H1 (cell line): ENCODE measurements at regions not wholly inside any gene's neighbourhood (a gene's known extent, or its start where the extent isn't known, plus 50 kb on each side); places are given as distances from the start of the nearest gene placed in this dataset.

Experiments
- CTCF ChIA-PET: fragments of 300-600 bp; sonication (Branson Sonifier 250); formaldehyde crosslinking; loops from one replicate; lab custom pipeline; 2021; ENCODE audit not compliant: partially characterized antibody; lab: Charles Lee
- POLR2A ChIA-PET: fragments of 300-600 bp; sonication (Branson Sonifier 250); formaldehyde crosslinking; loops from one replicate; lab custom pipeline; 2021; ENCODE audit warnings: inconsistent platforms; ENCODE audit not compliant: partially characterized antibody; lab: Charles Lee
- DNase-seq, 2 experiments: peaks; one replicate each; pipeline versions ENCODE4 v3.0.0 to v3.0.0-alpha.2; 2010 to 2022; ENCODE audit warnings: low spot score in 2 of 2, low read depth in 1 of 2, mixed read lengths in 1 of 2
- FAIRE-seq: peaks from 2 replicates; lab custom pipeline; 2011; peaks lifted over from hg19 to GRCh38; lab: Jason Lieb, UNC
- H2AFZ ChIP-seq: 2 replicates; pipeline ENCODE4 v1.8.1; 2012; ENCODE audit warnings: low read length, inconsistent platforms
- H2AK5ac ChIP-seq: 2 replicates; pipeline ENCODE4 v1.6.1; 2013; ENCODE audit warnings: low read depth, low read length
- H2BK120ac ChIP-seq: replicated peaks from 2 replicates; pipeline ENCODE3; 2013; ENCODE audit warnings: low read depth, low read length, inconsistent platforms
- H2BK12ac ChIP-seq: 2 replicates; pipeline ENCODE4 v1.6.1; 2013; ENCODE audit warnings: low read depth, low read length
- H2BK15ac ChIP-seq: 2 replicates; pipeline ENCODE4 v1.6.1; 2013; ENCODE audit warnings: low read length
- H2BK20ac ChIP-seq: 2 replicates; pipeline ENCODE4 v1.6.1; 2013; ENCODE audit warnings: low read length
- H2BK5ac ChIP-seq: 2 replicates; pipeline ENCODE4 v1.6.1; 2013; ENCODE audit warnings: low read depth, low read length
- H3K14ac ChIP-seq: 2 replicates; pipeline ENCODE4 v1.6.1; 2013; ENCODE audit warnings: inconsistent platforms; ENCODE audit not compliant: insufficient read length
- H3K18ac ChIP-seq: 2 replicates; pipeline ENCODE4 v1.6.1; 2013; ENCODE audit warnings: low read length; ENCODE audit errors: extremely low read depth
- H3K23ac ChIP-seq: 2 replicates; pipeline ENCODE4 v1.6.1; 2013; ENCODE audit warnings: inconsistent platforms; ENCODE audit not compliant: insufficient read length
- H3K23me2 ChIP-seq: 2 replicates; pipeline ENCODE4 v1.6.1; 2013; ENCODE audit warnings: low read depth, low read length
- H3K27ac ChIP-seq: 2 replicates; pipeline ENCODE4 v1.6.1; 2011; ENCODE audit warnings: low read depth, low read length, inconsistent platforms
- H3K27me3 ChIP-seq, 4 experiments: replicated peaks in 1 of 4; 1 replicate in 1 of 4; 2 replicates in 3 of 4; pipeline versions ENCODE4 v1.6.1 to v1.8.1; 2011 to 2013; ENCODE audit warnings: low read length in 3 of 4, mild to moderate bottlenecking in 3 of 4, inconsistent platforms in 2 of 4, mixed read lengths in 2 of 4, moderate library complexity in 1 of 4; ENCODE audit not compliant: control insufficient read depth in 3 of 4, insufficient read depth in 3 of 4; ENCODE audit errors: extremely low read depth in 1 of 4
- H3K36me3 ChIP-seq, 4 experiments: 2 replicates each; pipeline versions ENCODE4 v1.6.1 to v1.8.1; 2011 to 2013; ENCODE audit warnings: mild to moderate bottlenecking in 4 of 4, low read length in 3 of 4, moderate library complexity in 2 of 4, control low read depth in 1 of 4, inconsistent platforms in 1 of 4; ENCODE audit not compliant: insufficient read depth in 4 of 4, control insufficient read depth in 2 of 4
- H3K4ac ChIP-seq: replicated peaks from 2 replicates; pipeline ENCODE3; 2013; ENCODE audit warnings: low read length, low read depth, mixed read lengths, inconsistent platforms; ENCODE audit not compliant: insufficient read length
- H3K4me1 ChIP-seq, 4 experiments: replicated peaks in 1 of 4; 1 replicate in 1 of 4; 2 replicates in 3 of 4; pipeline versions ENCODE4 v1.6.1 to v1.8.1; 2011 to 2013; ENCODE audit warnings: low read length in 3 of 4, inconsistent platforms in 2 of 4, mixed read lengths in 1 of 4; ENCODE audit not compliant: insufficient read depth in 4 of 4, control insufficient read depth in 3 of 4
- H3K4me2 ChIP-seq, 2 experiments: 2 replicates each; pipeline versions ENCODE4 v1.6.1 to v1.8.1; 2011 to 2013; ENCODE audit warnings: low read depth in 2 of 2, low read length in 2 of 2, control low read depth in 1 of 2, inconsistent platforms in 1 of 2, mild to moderate bottlenecking in 1 of 2; ENCODE audit not compliant: insufficient read depth in 1 of 2
- H3K4me3 ChIP-seq, 4 experiments: fragments of 200-600, 300-600 bp in 1 of 4; sonication (generic), shearing (Covaris generic), sonication (Bioruptor Twin) in 1 of 4; 2 replicates each; pipeline versions ENCODE4 v1.5.1 to v1.8.1; 2011 to 2016; ENCODE audit warnings: low read length in 4 of 4, low read depth in 3 of 4, control low read depth in 2 of 4, inconsistent platforms in 2 of 4, mild to moderate bottlenecking in 2 of 4, mixed read lengths in 1 of 4, moderate library complexity in 1 of 4; ENCODE audit not compliant: insufficient read depth in 2 of 4; ENCODE audit errors: extremely low read depth in 1 of 4
- H3K56ac ChIP-seq: replicated peaks from 2 replicates; pipeline ENCODE3; 2013; ENCODE audit warnings: low read depth, mild to moderate bottlenecking, mixed read lengths, low read length, inconsistent platforms; ENCODE audit not compliant: insufficient read length
- H3K79me1 ChIP-seq: 2 replicates; pipeline ENCODE4 v1.6.1; 2013; ENCODE audit warnings: low read depth, low read length, control low read depth
- H3K79me2 ChIP-seq, 2 experiments: 2 replicates each; pipeline versions ENCODE4 v1.6.1 to v1.8.1; 2012 to 2013; ENCODE audit warnings: low read length in 2 of 2, mild to moderate bottlenecking in 2 of 2, inconsistent platforms in 1 of 2; ENCODE audit not compliant: insufficient read depth in 2 of 2, control insufficient read depth in 1 of 2
- H3K9ac ChIP-seq, 4 experiments: replicated peaks in 1 of 4; 1 replicate in 1 of 4; 2 replicates in 3 of 4; pipeline versions ENCODE4 v1.6.1 to v1.8.1; 2011 to 2013; ENCODE audit warnings: low read depth in 3 of 4, low read length in 3 of 4, control low read depth in 2 of 4, mild to moderate bottlenecking in 2 of 4, moderate library complexity in 2 of 4, inconsistent platforms in 1 of 4; ENCODE audit errors: extremely low read depth in 1 of 4
- H3K9me3 ChIP-seq, 2 experiments: 2 replicates each; pipeline versions ENCODE4 v1.6.1 to v1.8.1; 2012 to 2013; ENCODE audit warnings: mild to moderate bottlenecking in 2 of 2, moderate library complexity in 2 of 2, control low read depth in 1 of 2, inconsistent platforms in 1 of 2, low read depth in 1 of 2, low read length in 1 of 2, mixed read lengths in 1 of 2; ENCODE audit not compliant: insufficient read depth in 2 of 2
- H4K20me1 ChIP-seq, 2 experiments: replicated peaks in 1 of 2; 2 replicates each; pipeline versions ENCODE3 to v1.8.1; 2011 to 2013; ENCODE audit warnings: inconsistent platforms in 2 of 2, low read length in 2 of 2, mild to moderate bottlenecking in 1 of 2; ENCODE audit not compliant: insufficient read depth in 2 of 2, control insufficient read depth in 1 of 2
- H4K5ac ChIP-seq: 2 replicates; pipeline ENCODE4 v1.6.1; 2013; ENCODE audit warnings: low read length, low read depth, mixed read lengths, inconsistent platforms; ENCODE audit not compliant: insufficient read length
- H4K8ac ChIP-seq: 2 replicates; pipeline ENCODE4 v1.8.0; 2013; ENCODE audit warnings: mild to moderate bottlenecking, moderate library complexity, low read length, inconsistent platforms; ENCODE audit not compliant: insufficient read depth; ENCODE audit errors: extremely low read depth
- H4K91ac ChIP-seq: replicated peaks from 2 replicates; pipeline ENCODE3; 2013; ENCODE audit warnings: low read length, mixed read lengths, inconsistent platforms; ENCODE audit not compliant: insufficient read length
- BRCA1 ChIP-seq: IDR thresholded peaks from 2 replicates; pipeline ENCODE4 v1.6.1; 2012; ENCODE audit warnings: low read depth, low read length, improper control_type of control experiment
- HDAC2 ChIP-seq, 2 experiments: fragments of 300-600 bp in 1 of 2; sonication (generic) in 1 of 2; IDR thresholded peaks; 2 replicates each; pipeline ENCODE4 v1.6.1; 2011 to 2012; ENCODE audit warnings: low read depth in 2 of 2, low read length in 2 of 2, mild to moderate bottlenecking in 2 of 2, moderate library complexity in 2 of 2, borderline replicate concordance in 1 of 2, inconsistent platforms in 1 of 2
- SIRT6 ChIP-seq: IDR thresholded peaks from one replicate; pipeline ENCODE4 v1.7.1; 2012; ENCODE audit warnings: low read length, inconsistent platforms
- WGBS, 2 experiments: shearing (Covaris generic) in 1 of 2; methylation state at CpG; one replicate each; pipeline versions ENCODE4 v1.1.6 to v1.1.7; 2013 to 2015; ENCODE audit warnings: low lambda C conversion rate in 2 of 2, mixed read lengths in 2 of 2, inconsistent platforms in 1 of 2, low coverage in 1 of 2, missing lambda C conversion rate in 1 of 2; ENCODE audit not compliant: insufficient replicate concordance in 2 of 2, insufficient coverage in 1 of 2, insufficient read length in 1 of 2; ENCODE audit errors: extremely low coverage in 1 of 2, missing lambda C conversion rate in 1 of 2; 5-methylcytosine and 5-hydroxymethylcytosine counted together

- no peak overlapping the region for H3K4me3 ChIP-seq
- CTCF ChIA-PET, result interaction anchor here (0.6 kb wide), 1 partner anchor 119 kb away, joined by 3 read pairs; no protein-coding TSS in a partner anchor
- no peaks in the 10 kb centered on the region for H3K23me2 ChIP-seq
- no peaks in the 10 kb centered on the region for H3K4me1 ChIP-seq
- TF ChIP-seq BRCA1, result no peak
- no peak for TF ChIP-seq HDAC2 (IDR thresholded peaks at IDR 0.05; ENCODE audit: borderline replicate concordance in 1 of 2, low read depth in 2 of 2, low read length in 2 of 2)
- TF ChIP-seq SIRT6, result no peak
- TF ChIP-seq, all 59 proteins: peak for 0
- Histone ChIP-seq H3K56ac (no peak overlapping the region), H3K79me2 (no peaks in the 10 kb centered on the region), H4K8ac (no peak overlapping the region), H2AK5ac (no peak overlapping the region), H3K4me2 (no peak overlapping the region), H3K27me3 (no peaks in the 10 kb centered on the region), H2BK12ac (no peak overlapping the region), H3K79me1 (no peaks in the 10 kb centered on the region), H3K9me3 (no peaks in the 10 kb centered on the region), H3K23ac (no peak overlapping the region), H4K5ac (no peak overlapping the region), H4K20me1 (no peaks in the 10 kb centered on the region), H3K18ac (no peak overlapping the region), H3K14ac (no peak overlapping the region), H3K27ac (no peak overlapping the region), H3K4ac (no peak overlapping the region), H2BK5ac (no peak overlapping the region), H2BK20ac (no peak overlapping the region), H3K9ac (no peak overlapping the region), H2BK120ac (no peak overlapping the region), H2AFZ (no peak overlapping the region), H4K91ac (no peak overlapping the region), H3K36me3 (no peaks in the 10 kb centered on the region), H2BK15ac (no peak overlapping the region)
- WGBS, 2 experiments, result 75% methylated on average over 1 of the region's 1 CpG; no CpG with 5 or more reads in 1 of the 2 experiments
- DNase-seq, result no peak
- FAIRE-seq, result no peak
- POLR2A ChIA-PET, result no interaction called here
Observed at GRCh38 chr4:135510582-135510981, 1309.0 kb upstream of the PABPC4L start.
